ENCODE measurements at regions not wholly inside any gene's neighbourhood (a gene's known extent, or its start where the extent isn't known, plus 50 kb on each side); places are given as distances from the start of the nearest gene placed in this dataset.

DNA sequence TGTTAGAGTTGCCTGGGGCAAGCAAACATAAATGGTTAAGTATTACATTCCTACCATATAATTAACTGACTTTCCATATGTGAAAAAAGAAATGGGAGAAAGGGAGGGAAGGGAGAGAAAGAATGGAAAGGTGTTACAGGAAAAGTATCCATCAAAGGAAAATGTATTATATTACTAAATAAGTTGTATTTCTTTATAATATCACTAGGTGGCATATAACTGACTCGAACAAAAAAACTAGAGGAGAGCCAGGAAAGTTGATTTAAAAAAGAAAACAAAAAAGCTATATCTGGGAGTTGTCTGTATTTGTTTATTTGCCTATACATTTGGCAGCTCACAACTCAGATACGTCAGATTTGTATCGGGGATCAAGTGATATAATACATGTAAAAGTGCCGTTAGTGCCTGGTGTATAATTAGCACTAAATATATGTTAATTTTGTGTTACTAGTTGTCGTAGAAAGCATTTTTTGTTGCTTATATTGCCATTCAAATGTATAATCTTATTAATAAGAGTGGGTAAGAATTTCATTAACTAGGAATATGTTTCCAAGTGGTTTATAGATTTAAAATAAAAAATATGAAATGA lies 59.6 kb upstream of the ADAMTS19 start:
- no peak for TF ChIP-seq MAX (IDR thresholded peaks at IDR 0.05)
- TF ChIP-seq ZBTB33 (IDR thresholded peaks at IDR 0.05; ENCODE audit: extremely low read depth, insufficient replicate concordance, low read length), result no peak
- TF ChIP-seq, protein P1, sequence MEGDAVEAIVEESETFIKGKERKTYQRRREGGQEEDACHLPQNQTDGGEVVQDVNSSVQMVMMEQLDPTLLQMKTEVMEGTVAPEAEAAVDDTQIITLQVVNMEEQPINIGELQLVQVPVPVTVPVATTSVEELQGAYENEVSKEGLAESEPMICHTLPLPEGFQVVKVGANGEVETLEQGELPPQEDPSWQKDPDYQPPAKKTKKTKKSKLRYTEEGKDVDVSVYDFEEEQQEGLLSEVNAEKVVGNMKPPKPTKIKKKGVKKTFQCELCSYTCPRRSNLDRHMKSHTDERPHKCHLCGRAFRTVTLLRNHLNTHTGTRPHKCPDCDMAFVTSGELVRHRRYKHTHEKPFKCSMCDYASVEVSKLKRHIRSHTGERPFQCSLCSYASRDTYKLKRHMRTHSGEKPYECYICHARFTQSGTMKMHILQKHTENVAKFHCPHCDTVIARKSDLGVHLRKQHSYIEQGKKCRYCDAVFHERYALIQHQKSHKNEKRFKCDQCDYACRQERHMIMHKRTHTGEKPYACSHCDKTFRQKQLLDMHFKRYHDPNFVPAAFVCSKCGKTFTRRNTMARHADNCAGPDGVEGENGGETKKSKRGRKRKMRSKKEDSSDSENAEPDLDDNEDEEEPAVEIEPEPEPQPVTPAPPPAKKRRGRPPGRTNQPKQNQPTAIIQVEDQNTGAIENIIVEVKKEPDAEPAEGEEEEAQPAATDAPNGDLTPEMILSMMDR (IDR thresholded peaks at IDR 0.05 in 2 of 3, conservative IDR thresholded peaks at IDR 0.05 in 1 of 3; ENCODE audit: borderline replicate concordance in 1 of 3, insufficient read depth in 1 of 3, low read depth in 2 of 3, low read length in 2 of 3), result peak in 2 of 3 experiments; percentile 9 to 33; a peak in 2 of 6 replicates
- TF ChIP-seq POLR2AphosphoS5 (IDR thresholded peaks at IDR 0.05; ENCODE audit: low read depth, low read length), result no peak
- no peak for TF ChIP-seq EZH2 (IDR thresholded peaks at IDR 0.05)
- TF ChIP-seq CBX3 (IDR thresholded peaks at IDR 0.05; ENCODE audit: low read depth), result no peak
- TF ChIP-seq EZH2phosphoT487 (IDR thresholded peaks at IDR 0.05; ENCODE audit: borderline replicate concordance), result no peak
- TF ChIP-seq RAD21 (IDR thresholded peaks at IDR 0.05; ENCODE audit: low read depth), result peak; percentile 31; the same call in 1 of the 2 replicates
- no peak for TF ChIP-seq POLR2A (IDR thresholded peaks at IDR 0.05; ENCODE audit: borderline replicate concordance, extremely low read depth, insufficient read depth, insufficient read length)
- no peak for TF ChIP-seq CEBPB (IDR thresholded peaks at IDR 0.05; ENCODE audit: low read depth)
- no peak for TF ChIP-seq EGR1 (IDR thresholded peaks at IDR 0.05; ENCODE audit: low read depth)
- no peak for TF ChIP-seq ELF1 (IDR thresholded peaks at IDR 0.05; ENCODE audit: borderline replicate concordance, low read depth)
- no peak for TF ChIP-seq TCF7L2 (IDR thresholded peaks at IDR 0.05; ENCODE audit: borderline replicate concordance, extremely low read depth, insufficient read depth, insufficient read length)
- no peak for TF ChIP-seq JUND (IDR thresholded peaks at IDR 0.05)
